HepG2 (cell line): ENCODE measurements at regions not wholly inside any gene's neighbourhood (a gene's known extent, or its start where the extent isn't known, plus 50 kb on each side); places are given as distances from the start of the nearest gene placed in this dataset.

Experiments used
- ADNP ChIP-seq: sonication (generic); formaldehyde crosslinking; IDR thresholded peaks from 2 replicates; pipeline ENCODE4 v1.4.0; 2020; ENCODE audit warnings: missing genetic modification reagents
- ETV6 ChIP-seq: sonication (generic); formaldehyde crosslinking; conservative IDR thresholded peaks from 2 replicates; pipeline ENCODE4 v1.4.0; 2020; ENCODE audit warnings: missing genetic modification reagents
- NFE2L2 ChIP-seq: fragments of 150-350 bp; IDR thresholded peaks from 2 replicates; pipeline ENCODE4 v1.6.1; 2014; ENCODE audit warnings: low read length
- NR1H2 ChIP-seq: sonication (generic); formaldehyde crosslinking; IDR thresholded peaks from 2 replicates; pipeline ENCODE4 v1.8.1; 2022; ENCODE audit warnings: low read depth, missing genetic modification reagents, borderline replicate concordance
- POLR2A ChIP-seq, 2 experiments: IDR thresholded peaks; 2 replicates each; pipeline ENCODE4 v1.6.1; 2011; ENCODE audit warnings: low read depth in 2 of 2, low read length in 2 of 2, mild to moderate bottlenecking in 1 of 2, moderate library complexity in 1 of 2; ENCODE audit not compliant: insufficient read depth in 1 of 2
- POLR2AphosphoS2 ChIP-seq: IDR thresholded peaks from 2 replicates; pipeline ENCODE4 v1.6.1; 2011; ENCODE audit warnings: low read depth, low read length, improper control_type of control experiment
- RAD21 ChIP-seq: fragments of 450-650 bp; formaldehyde crosslinking; IDR thresholded peaks from 2 replicates; pipeline ENCODE4 v1.5.0; 2020; ENCODE audit warnings: mild to moderate bottlenecking
- SIN3A ChIP-seq: IDR thresholded peaks from 2 replicates; pipeline ENCODE4 v1.6.1; 2011; ENCODE audit warnings: low read depth, mild to moderate bottlenecking, control low read depth, low read length, borderline replicate concordance
- SOX5 ChIP-seq: IDR thresholded peaks from 2 replicates; pipeline ENCODE4 v1.6.1; 2016; ENCODE audit warnings: borderline replicate concordance
- SOX6 ChIP-seq, 2 experiments: fragments of 450-650 bp in 1 of 2; sonication (generic) in 1 of 2; formaldehyde crosslinking in 1 of 2; IDR thresholded peaks; 2 replicates each; pipeline versions ENCODE4 v1.4.0 to v1.6.1; 2017 to 2020; ENCODE audit warnings: antibody characterized with exemption in 1 of 2, mild to moderate bottlenecking in 1 of 2, missing genetic modification reagents in 1 of 2
- ZBTB42 ChIP-seq: sonication (generic); formaldehyde crosslinking; IDR thresholded peaks from 2 replicates; pipeline ENCODE4 v1.5.0; 2020; ENCODE audit warnings: mild to moderate bottlenecking, missing genetic modification reagents
- ZNF317 ChIP-seq: sonication (generic); formaldehyde crosslinking; IDR thresholded peaks from 2 replicates; pipeline ENCODE4 v1.5.0; 2020; ENCODE audit warnings: mild to moderate bottlenecking, missing genetic modification reagents
- TF ChIP-seq, protein P1 (sequence below): sonication (generic); formaldehyde crosslinking; IDR thresholded peaks from 2 replicates; pipeline ENCODE4 v1.5.0; 2020; ENCODE audit warnings: mild to moderate bottlenecking, missing genetic modification reagents, moderate library complexity
- TF ChIP-seq, protein P2 (sequence below): sonication (generic); formaldehyde crosslinking; IDR thresholded peaks from 2 replicates; pipeline ENCODE4 v1.4.0; 2020; ENCODE audit warnings: missing genetic modification reagents

DNA sequence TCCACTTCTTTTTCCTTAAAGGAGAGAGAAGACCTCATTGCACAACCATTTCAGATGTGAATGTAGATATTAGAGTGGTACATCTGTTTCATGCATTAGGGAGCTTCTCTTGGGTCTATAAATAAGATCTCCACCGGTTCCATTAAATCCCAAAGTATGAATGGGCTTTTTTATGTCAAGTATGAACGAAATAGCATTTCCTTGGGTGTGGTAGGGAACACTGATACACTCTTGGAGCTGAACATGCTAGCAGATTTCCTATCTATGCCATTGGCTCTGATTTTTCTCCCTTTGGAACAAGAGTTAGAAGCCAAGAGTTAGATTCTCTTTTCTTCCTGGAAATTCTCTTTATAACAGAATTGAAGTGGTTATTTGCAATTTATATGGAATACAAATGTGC, 245.6 kb upstream of the ADAMTS5 start:
- no peak for TF ChIP-seq POLR2A (IDR thresholded peaks at IDR 0.05; ENCODE audit: insufficient read depth in 1 of 2, low read depth in 2 of 2, low read length in 2 of 2)
- TF ChIP-seq ETV6 (CRISPR knock-in tag): no peak
- TF ChIP-seq, protein P1, sequence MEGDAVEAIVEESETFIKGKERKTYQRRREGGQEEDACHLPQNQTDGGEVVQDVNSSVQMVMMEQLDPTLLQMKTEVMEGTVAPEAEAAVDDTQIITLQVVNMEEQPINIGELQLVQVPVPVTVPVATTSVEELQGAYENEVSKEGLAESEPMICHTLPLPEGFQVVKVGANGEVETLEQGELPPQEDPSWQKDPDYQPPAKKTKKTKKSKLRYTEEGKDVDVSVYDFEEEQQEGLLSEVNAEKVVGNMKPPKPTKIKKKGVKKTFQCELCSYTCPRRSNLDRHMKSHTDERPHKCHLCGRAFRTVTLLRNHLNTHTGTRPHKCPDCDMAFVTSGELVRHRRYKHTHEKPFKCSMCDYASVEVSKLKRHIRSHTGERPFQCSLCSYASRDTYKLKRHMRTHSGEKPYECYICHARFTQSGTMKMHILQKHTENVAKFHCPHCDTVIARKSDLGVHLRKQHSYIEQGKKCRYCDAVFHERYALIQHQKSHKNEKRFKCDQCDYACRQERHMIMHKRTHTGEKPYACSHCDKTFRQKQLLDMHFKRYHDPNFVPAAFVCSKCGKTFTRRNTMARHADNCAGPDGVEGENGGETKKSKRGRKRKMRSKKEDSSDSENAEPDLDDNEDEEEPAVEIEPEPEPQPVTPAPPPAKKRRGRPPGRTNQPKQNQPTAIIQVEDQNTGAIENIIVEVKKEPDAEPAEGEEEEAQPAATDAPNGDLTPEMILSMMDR (CRISPR knock-in tag): no peak
- TF ChIP-seq NFE2L2: no peak
- no peak for TF ChIP-seq NR1H2 (CRISPR knock-in tag)
- TF ChIP-seq SOX6 (IDR thresholded peaks at IDR 0.05): no peak
- no peak for TF ChIP-seq SOX6 (CRISPR knock-in tag; IDR thresholded peaks at IDR 0.05)
- TF ChIP-seq, protein P2, sequence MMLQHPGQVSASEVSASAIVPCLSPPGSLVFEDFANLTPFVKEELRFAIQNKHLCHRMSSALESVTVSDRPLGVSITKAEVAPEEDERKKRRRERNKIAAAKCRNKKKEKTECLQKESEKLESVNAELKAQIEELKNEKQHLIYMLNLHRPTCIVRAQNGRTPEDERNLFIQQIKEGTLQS (CRISPR knock-in tag): no peak
- TF ChIP-seq SIN3A: no peak
- TF ChIP-seq ADNP: no peak
- TF ChIP-seq RAD21 (CRISPR knock-in tag): no peak
- TF ChIP-seq POLR2AphosphoS2: no peak
- no peak for TF ChIP-seq ZNF317
- no peak for TF ChIP-seq SOX5
- TF ChIP-seq ZBTB42 (CRISPR knock-in tag): no peak
